ENCODE measurements at regions not wholly inside any gene's neighbourhood (a gene's known extent, or its start where the extent isn't known, plus 50 kb on each side); places are given as distances from the start of the nearest gene placed in this dataset.

DNA sequence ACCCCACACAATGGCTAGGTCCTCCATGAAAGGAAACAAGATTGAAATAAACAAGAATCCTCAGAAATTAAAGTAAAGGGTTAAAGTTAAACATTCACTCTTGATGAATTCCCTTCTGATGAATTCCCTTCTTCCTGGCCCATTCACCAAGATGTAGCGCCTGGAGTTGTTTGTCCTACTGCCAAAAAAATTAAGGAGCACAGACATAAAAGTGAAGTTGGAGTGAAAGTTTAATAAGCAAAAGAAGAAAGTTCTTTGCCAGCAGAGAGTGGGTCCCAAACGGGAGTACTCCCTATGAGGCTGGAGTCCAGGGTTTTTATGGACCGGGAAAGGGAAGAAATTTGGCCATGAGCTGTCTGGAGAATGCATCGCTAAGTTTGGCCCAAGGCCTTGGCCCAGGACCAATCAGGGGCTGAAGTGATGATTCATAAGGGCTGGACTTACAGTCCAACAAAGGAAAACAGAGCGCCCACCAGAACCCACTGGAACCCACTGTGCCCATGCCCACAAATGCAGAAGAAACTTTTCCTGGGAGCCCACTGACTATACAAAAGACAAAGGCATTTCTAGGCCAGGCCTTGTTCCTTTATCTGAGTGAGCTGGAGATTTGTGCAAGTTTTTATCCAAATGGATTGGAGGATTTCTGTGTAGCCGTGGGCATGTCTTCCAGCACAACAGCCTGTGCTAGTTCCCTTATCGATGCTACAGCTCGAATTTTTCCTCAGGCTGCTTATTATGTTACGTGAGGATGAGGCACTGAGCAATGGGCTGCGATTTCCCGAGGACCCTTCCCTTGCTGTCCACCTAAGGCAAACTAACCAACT is 1561.6 kb downstream of the OTOL1 start:
- POLR2A ChIA-PET = no interaction called here
- no peak for FAIRE-seq
- intact Hi-C loops (cut with micrococcal nuclease; ENCODE audit: unreplicated experiment) = loop anchor here (5.0 to 10.0 kb wide), 2 partner anchors 897 to 1496 kb away; no protein-coding TSS in a partner anchor
- Histone ChIP-seq H3K4me3 (no peak overlapping the region), H3K4me1 (ENCODE audit: control insufficient read depth, insufficient read depth, low read length) (no peaks in the 10 kb centered on the region), H4K20me1 (ENCODE audit: control insufficient read depth, insufficient read depth) (no peaks in the 10 kb centered on the region), H3K79me2 (ENCODE audit: control insufficient read depth, insufficient read depth, low read length) (no peaks in the 10 kb centered on the region), H3K27ac (ENCODE audit: control insufficient read depth, insufficient read depth) (no peak overlapping the region), H3K9me3 (replicated peaks; ENCODE audit: control insufficient read depth, insufficient read depth, low read length) (no peaks in the 10 kb centered on the region), H3K36me3 (ENCODE audit: control insufficient read depth in 2 of 2, insufficient read depth in 2 of 2, low read length in 1 of 2) (no peaks in the 10 kb centered on the region), H2AFZ (ENCODE audit: control insufficient read depth, low read depth, low read length) (no peak overlapping the region), H3K9ac (ENCODE audit: control insufficient read depth, insufficient read depth, low read length) (no peak overlapping the region), H3K27me3 (replicated peaks in 1 of 2; ENCODE audit: control insufficient read depth in 2 of 2, insufficient read depth in 2 of 2, low read length in 1 of 2) (no peaks in the 10 kb centered on the region), H3K4me2 (ENCODE audit: control insufficient read depth, insufficient read depth) (no peak overlapping the region)
- WGBS (ENCODE audit: insufficient coverage, insufficient replicate concordance, low lambda C conversion rate, missing lambda C conversion rate) = 16% methylated on average over 11 of the region's 11 CpGs
- RAD21 ChIA-PET (ENCODE audit: unreplicated experiment) = interaction anchor here (2.0 kb wide), 1 partner anchor 431 kb away, joined by 10 read pairs; no protein-coding TSS in a partner anchor
- BruUV-seq (replicated peaks) = no TSS peak
- TF ChIP-seq ZZZ3 (IDR thresholded peaks at IDR 0.05; ENCODE audit: control insufficient read depth, insufficient read length, low read depth) (no peak), ZNF217 (IDR thresholded peaks at IDR 0.05) (no peak), YBX1 (IDR thresholded peaks at IDR 0.05) (no peak)
- SMC1A ChIA-PET (ENCODE audit: uncharacterized antibody, unreplicated experiment) = interaction anchor here (1.4 to 3.1 kb wide), 3 partner anchors 10 to 895 kb away, joined by 3 to 14 read pairs (median 5); no protein-coding TSS in a partner anchor
- ATAC-seq = no peak
- DNase-seq (ENCODE audit: low read depth, low spot score) = no peak
- in situ Hi-C loops (cut with MboI) = loop anchor here (10.0 kb wide), 1 partner anchor 437 kb away; no protein-coding TSS in a partner anchor
- CTCF ChIA-PET = interaction anchor here (0.9 to 3.6 kb wide), 4 partner anchors 14 to 432 kb away, joined by 3 to 19 read pairs (median 4); no protein-coding TSS in a partner anchor

DNA sequence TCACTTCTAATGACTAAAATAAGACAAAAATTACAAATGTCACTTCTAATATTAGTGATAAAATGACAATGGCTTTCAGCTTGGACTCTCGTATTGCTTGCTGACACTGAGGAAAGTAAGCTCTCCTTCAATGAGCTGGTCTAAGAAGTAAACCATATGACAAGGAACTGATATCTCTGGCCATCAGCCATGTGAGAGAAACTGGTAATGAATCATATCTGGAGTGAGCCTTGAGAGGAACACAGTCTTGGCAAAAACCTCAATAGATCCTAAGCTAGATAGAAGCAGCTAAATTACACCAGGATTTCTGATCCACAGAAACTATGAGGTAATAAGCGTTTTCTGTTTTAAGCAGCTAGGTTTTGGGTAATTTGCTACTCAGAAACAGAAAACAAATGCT is 1575.1 kb downstream of the OTOL1 start:
- H3K4me3 ChIP-seq = no peak overlapping the region
- intact Hi-C loops (cut with micrococcal nuclease; ENCODE audit: unreplicated experiment) (no loop called here), in situ Hi-C loops (cut with MboI) (no loop called here)
- no peak overlapping the region for H3K9ac ChIP-seq (ENCODE audit: control insufficient read depth, insufficient read depth, low read length)
- no peak overlapping the region for H3K4me2 ChIP-seq (ENCODE audit: control insufficient read depth, insufficient read depth)
- ATAC-seq (peak; percentile 38; the same call in 2 of the 3 replicates), DNase-seq (ENCODE audit: low read depth, low spot score) (no peak), FAIRE-seq (no peak)
- ChIA-PET POLR2A (no interaction called here), RAD21 (ENCODE audit: unreplicated experiment) (no interaction called here), CTCF (interaction anchor here (0.9 kb wide), 1 partner anchor 13 kb away, joined by 4 read pairs; no protein-coding TSS in a partner anchor), SMC1A (ENCODE audit: uncharacterized antibody, unreplicated experiment) (no interaction called here)
- no peaks in the 10 kb centered on the region; the same call in 2 of the 3 replicates for H3K9me3 ChIP-seq (replicated peaks; ENCODE audit: control insufficient read depth, insufficient read depth, low read length)
- WGBS (ENCODE audit: insufficient coverage, insufficient replicate concordance, low lambda C conversion rate, missing lambda C conversion rate) = 17% methylated on average over 2 of the region's 2 CpGs
- H3K79me2 ChIP-seq (ENCODE audit: control insufficient read depth, insufficient read depth, low read length) = no peaks in the 10 kb centered on the region
- no peaks in the 10 kb centered on the region for H3K4me1 ChIP-seq (ENCODE audit: control insufficient read depth, insufficient read depth, low read length)
- no TSS peak for BruUV-seq (replicated peaks)
- H3K36me3 ChIP-seq (ENCODE audit: control insufficient read depth in 2 of 2, insufficient read depth in 2 of 2, low read length in 1 of 2) = no peaks in the 10 kb centered on the region
- H3K27me3 ChIP-seq (replicated peaks in 1 of 2; ENCODE audit: control insufficient read depth in 2 of 2, insufficient read depth in 2 of 2, low read length in 1 of 2) = no peaks in the 10 kb centered on the region
- no peaks in the 10 kb centered on the region for H4K20me1 ChIP-seq (ENCODE audit: control insufficient read depth, insufficient read depth)
- H3K27ac ChIP-seq (ENCODE audit: control insufficient read depth, insufficient read depth) = no peak overlapping the region
- H2AFZ ChIP-seq (ENCODE audit: control insufficient read depth, low read depth, low read length) = no peak overlapping the region
- TF ChIP-seq HDGF (IDR thresholded peaks at IDR 0.05) = no peak
- no peak for TF ChIP-seq ZBED1 (IDR thresholded peaks at IDR 0.05; ENCODE audit: borderline replicate concordance)
- no peak for TF ChIP-seq EZH2 (IDR thresholded peaks at IDR 0.05; ENCODE audit: borderline replicate concordance, control insufficient read depth, low read depth, low read length)
- TF ChIP-seq, protein P1, sequence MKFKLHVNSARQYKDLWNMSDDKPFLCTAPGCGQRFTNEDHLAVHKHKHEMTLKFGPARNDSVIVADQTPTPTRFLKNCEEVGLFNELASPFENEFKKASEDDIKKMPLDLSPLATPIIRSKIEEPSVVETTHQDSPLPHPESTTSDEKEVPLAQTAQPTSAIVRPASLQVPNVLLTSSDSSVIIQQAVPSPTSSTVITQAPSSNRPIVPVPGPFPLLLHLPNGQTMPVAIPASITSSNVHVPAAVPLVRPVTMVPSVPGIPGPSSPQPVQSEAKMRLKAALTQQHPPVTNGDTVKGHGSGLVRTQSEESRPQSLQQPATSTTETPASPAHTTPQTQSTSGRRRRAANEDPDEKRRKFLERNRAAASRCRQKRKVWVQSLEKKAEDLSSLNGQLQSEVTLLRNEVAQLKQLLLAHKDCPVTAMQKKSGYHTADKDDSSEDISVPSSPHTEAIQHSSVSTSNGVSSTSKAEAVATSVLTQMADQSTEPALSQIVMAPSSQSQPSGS (IDR thresholded peaks at IDR 0.05; ENCODE audit: low read length) = no peak
- TF ChIP-seq, protein P2, sequence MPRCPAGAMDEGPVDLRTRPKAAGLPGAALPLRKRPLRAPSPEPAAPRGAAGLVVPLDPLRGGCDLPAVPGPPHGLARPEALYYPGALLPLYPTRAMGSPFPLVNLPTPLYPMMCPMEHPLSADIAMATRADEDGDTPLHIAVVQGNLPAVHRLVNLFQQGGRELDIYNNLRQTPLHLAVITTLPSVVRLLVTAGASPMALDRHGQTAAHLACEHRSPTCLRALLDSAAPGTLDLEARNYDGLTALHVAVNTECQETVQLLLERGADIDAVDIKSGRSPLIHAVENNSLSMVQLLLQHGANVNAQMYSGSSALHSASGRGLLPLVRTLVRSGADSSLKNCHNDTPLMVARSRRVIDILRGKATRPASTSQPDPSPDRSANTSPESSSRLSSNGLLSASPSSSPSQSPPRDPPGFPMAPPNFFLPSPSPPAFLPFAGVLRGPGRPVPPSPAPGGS (IDR thresholded peaks at IDR 0.05; ENCODE audit: borderline replicate concordance, insufficient read depth, low read depth, low read length, poor library complexity, severe bottlenecking) = no peak
- TF ChIP-seq, protein P3, sequence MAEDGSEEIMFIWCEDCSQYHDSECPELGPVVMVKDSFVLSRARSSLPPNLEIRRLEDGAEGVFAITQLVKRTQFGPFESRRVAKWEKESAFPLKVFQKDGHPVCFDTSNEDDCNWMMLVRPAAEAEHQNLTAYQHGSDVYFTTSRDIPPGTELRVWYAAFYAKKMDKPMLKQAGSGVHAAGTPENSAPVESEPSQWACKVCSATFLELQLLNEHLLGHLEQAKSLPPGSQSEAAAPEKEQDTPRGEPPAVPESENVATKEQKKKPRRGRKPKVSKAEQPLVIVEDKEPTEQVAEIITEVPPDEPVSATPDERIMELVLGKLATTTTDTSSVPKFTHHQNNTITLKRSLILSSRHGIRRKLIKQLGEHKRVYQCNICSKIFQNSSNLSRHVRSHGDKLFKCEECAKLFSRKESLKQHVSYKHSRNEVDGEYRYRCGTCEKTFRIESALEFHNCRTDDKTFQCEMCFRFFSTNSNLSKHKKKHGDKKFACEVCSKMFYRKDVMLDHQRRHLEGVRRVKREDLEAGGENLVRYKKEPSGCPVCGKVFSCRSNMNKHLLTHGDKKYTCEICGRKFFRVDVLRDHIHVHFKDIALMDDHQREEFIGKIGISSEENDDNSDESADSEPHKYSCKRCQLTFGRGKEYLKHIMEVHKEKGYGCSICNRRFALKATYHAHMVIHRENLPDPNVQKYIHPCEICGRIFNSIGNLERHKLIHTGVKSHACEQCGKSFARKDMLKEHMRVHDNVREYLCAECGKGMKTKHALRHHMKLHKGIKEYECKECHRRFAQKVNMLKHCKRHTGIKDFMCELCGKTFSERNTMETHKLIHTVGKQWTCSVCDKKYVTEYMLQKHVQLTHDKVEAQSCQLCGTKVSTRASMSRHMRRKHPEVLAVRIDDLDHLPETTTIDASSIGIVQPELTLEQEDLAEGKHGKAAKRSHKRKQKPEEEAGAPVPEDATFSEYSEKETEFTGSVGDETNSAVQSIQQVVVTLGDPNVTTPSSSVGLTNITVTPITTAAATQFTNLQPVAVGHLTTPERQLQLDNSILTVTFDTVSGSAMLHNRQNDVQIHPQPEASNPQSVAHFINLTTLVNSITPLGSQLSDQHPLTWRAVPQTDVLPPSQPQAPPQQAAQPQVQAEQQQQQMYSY (CRISPR knock-in tag; IDR thresholded peaks at IDR 0.05) = no peak
- no peak for TF ChIP-seq ZNF622 (IDR thresholded peaks at IDR 0.05)
